Spleen (tissue), 11 donors: ENCODE measurements at regions not wholly inside any gene's neighbourhood (a gene's known extent, or its start where the extent isn't known, plus 50 kb on each side); places are given as distances from the start of the nearest gene placed in this dataset.

Source experiments
- DNase-seq: peaks from one replicate; pipeline ENCODE4 v3.0.0-alpha.2; 2020
- H3K27ac ChIP-seq, 8 donors: fragments of 200-600 bp; sonication (generic) in 7 of 8; 1 replicate in 4 of 8; 2 replicates in 4 of 8; pipeline versions ENCODE4 v1.5.0 to v1.8.0; 2016 to 2021; ENCODE audit warnings: inconsistent platforms in 4 of 8, mild to moderate bottlenecking in 4 of 8, moderate library complexity in 1 of 8
- H3K27me3 ChIP-seq, 7 donors: fragments of 200-600 bp; sonication (generic) in 6 of 7; replicated peaks in 1 of 7; 1 replicate in 4 of 7; 2 replicates in 3 of 7; pipeline versions ENCODE4 v1.5.0 to v1.8.0; 2016 to 2021; ENCODE audit warnings: inconsistent platforms in 3 of 7, mild to moderate bottlenecking in 1 of 7
- H3K36me3 ChIP-seq, 6 donors: fragments of 200-600 bp; sonication (generic) in 5 of 6; 1 replicate in 4 of 6; 2 replicates in 2 of 6; pipeline versions ENCODE4 v1.5.0 to v1.8.0; 2016 to 2021; ENCODE audit warnings: inconsistent platforms in 2 of 6
- H3K4me1 ChIP-seq, 6 donors: fragments of 200-600 bp; sonication (generic) in 5 of 6; 1 replicate in 3 of 6; 2 replicates in 3 of 6; pipeline versions ENCODE4 v1.5.0 to v1.8.0; 2016 to 2021; ENCODE audit warnings: inconsistent platforms in 3 of 6
- H3K4me3 ChIP-seq, 8 donors: fragments of 200-600 bp; sonication (generic) in 7 of 8; 1 replicate in 4 of 8; 2 replicates in 4 of 8; pipeline versions ENCODE4 v1.5.0 to v1.8.0; 2016 to 2021; ENCODE audit warnings: inconsistent platforms in 4 of 8, mild to moderate bottlenecking in 4 of 8, moderate library complexity in 2 of 8
- H3K9me3 ChIP-seq, 8 donors: fragments of 200-600 bp; sonication (generic) in 7 of 8; 1 replicate in 4 of 8; 2 replicates in 4 of 8; pipeline versions ENCODE4 v1.5.0 to v1.8.0; 2016 to 2021; ENCODE audit warnings: inconsistent platforms in 4 of 8
- CTCF ChIP-seq, 11 experiments: fragments of 200-600 bp in 7 of 11; fragments of 450-650 bp in 4 of 11; sonication (generic) in 4 of 11; IDR thresholded peaks in 8 of 11; conservative IDR thresholded peaks in 3 of 11; 1 replicate in 7 of 11; 2 replicates in 4 of 11; pipeline versions ENCODE4 v1.4.0 to v1.8.0; 2016 to 2021; ENCODE audit warnings: antibody characterized with exemption in 11 of 11, inconsistent platforms in 4 of 11, mild to moderate bottlenecking in 1 of 11
- POLR2A ChIP-seq, 3 donors: fragments of 450-650 bp; IDR thresholded peaks; one replicate each; pipeline ENCODE4 v1.5.1; 2017; ENCODE audit warnings: antibody characterized with exemption in 3 of 3, mild to moderate bottlenecking in 1 of 3
- POLR2AphosphoS5 ChIP-seq, 3 donors: sonication (generic); formaldehyde crosslinking; IDR thresholded peaks; one replicate each; pipeline ENCODE4 v1.5.1; 2017; ENCODE audit warnings: antibody characterized with exemption in 3 of 3
- WGBS, 5 donors: extraction: QIAGEN DNeasy Blood & Tissue Kit in 3 of 5; methylation state at CpG; one replicate each; pipeline versions ENCODE4 v1.1.5 to v1.1.7; 2013 to 2018; 5-methylcytosine and 5-hydroxymethylcytosine counted together
- intact Hi-C: fragments of 100-400 bp; cut with DNase I; formaldehyde crosslinking; loops from one replicate; pipeline ENCODE4 v1.15.0; 2023; ENCODE audit warnings: low total_unique reads
- donor health status: healthy with polysubstance abuse.
- donor health status: DM: no; HTN: no; CAD: no; lungs with moderate emphysema.
- donor health status: DM: no; HTN: no; CAD: no.
- donor health status: Bipolar disorder and iron deficiency.
- donor health status: healthy.
- donor health status: DM: no; HTN: no; CAD: no.
- donor health status: DM: yes; HTN: yes; CAD: no.

DNA sequence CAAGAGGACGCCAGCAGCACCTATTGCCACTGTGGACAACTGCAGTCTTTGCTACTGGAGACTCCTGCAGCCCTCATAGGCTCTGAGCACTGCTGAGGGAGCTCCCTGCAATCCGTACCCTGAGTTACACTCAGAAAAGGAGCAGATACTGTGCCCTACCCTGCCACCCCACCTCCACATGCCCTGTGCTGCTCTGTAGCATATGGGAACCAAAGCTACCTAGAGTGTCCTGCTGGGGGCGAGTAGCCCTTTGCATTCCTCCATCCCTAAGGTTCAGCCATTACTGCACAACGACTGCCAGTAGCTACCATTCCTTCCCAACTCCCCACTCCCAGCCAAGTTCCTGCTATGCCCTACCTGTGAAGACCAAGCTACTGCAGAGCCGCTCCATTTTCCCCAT lies 90.2 kb upstream of the SNCAIP start:
- intact Hi-C loops, result no loop called here
- Histone ChIP-seq H3K4me1 (no peaks in the 10 kb centered on the region), H3K36me3 (no peaks in the 10 kb centered on the region), H3K4me3 (no peak overlapping the region), H3K27ac (no peak overlapping the region), H3K27me3 (no peaks in the 10 kb centered on the region), H3K9me3 (peaks cover 0 to 18% (median 5%) of the 10 kb centered on the region in 8 donors)
- 78 to 88% (median 80%) methylated on average over 5 of the region's 5 CpGs for whole genome bisulfite sequencing, 5 donors
- TF ChIP-seq POLR2A (IDR thresholded peaks at IDR 0.05) (no peak), POLR2AphosphoS5 (IDR thresholded peaks at IDR 0.05) (no peak), CTCF (IDR thresholded peaks at IDR 0.05 in 8 of 11, conservative IDR thresholded peaks at IDR 0.05 in 3 of 11) (no peak)
- DNase-seq, result no peak

DNA sequence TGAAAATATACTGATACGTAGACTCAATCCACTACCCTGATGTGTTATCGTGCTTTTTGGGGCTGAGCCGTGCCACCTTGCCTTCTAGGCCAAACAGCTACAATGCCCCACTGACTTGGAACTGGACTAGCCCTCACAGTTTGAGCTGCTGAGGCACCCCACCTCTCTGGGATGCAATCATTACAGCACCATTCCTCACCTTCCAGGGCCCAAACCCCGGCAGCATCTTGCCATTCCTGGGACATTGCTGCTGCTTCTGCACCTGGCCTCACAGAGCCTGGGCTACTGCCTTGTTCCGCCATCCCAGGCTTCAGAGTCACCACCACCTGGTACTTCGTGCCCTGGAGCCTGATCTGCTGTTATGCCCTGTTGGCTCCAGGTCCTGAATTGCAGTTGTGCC lies 89.5 kb upstream of the SNCAIP start:
- H3K9me3 ChIP-seq, result peaks cover 0 to 18% (median 5%) of the 10 kb centered on the region in 8 donors
- H3K27me3 ChIP-seq, result no peaks in the 10 kb centered on the region
- H3K4me3 ChIP-seq, result no peak overlapping the region
- 84 to 94% (median 92%) methylated on average over 6 of the region's 6 CpGs for WGBS, 5 donors
- no peaks in the 10 kb centered on the region for H3K36me3 ChIP-seq
- TF ChIP-seq POLR2AphosphoS5 (IDR thresholded peaks at IDR 0.05), result no peak
- no peak for TF ChIP-seq CTCF (IDR thresholded peaks at IDR 0.05 in 8 of 11, conservative IDR thresholded peaks at IDR 0.05 in 3 of 11)
- TF ChIP-seq POLR2A (IDR thresholded peaks at IDR 0.05), result no peak
- intact Hi-C loops, result no loop called here
- no peaks in the 10 kb centered on the region for H3K4me1 ChIP-seq
- DNase-seq, result no peak
- no peak overlapping the region for H3K27ac ChIP-seq

DNA sequence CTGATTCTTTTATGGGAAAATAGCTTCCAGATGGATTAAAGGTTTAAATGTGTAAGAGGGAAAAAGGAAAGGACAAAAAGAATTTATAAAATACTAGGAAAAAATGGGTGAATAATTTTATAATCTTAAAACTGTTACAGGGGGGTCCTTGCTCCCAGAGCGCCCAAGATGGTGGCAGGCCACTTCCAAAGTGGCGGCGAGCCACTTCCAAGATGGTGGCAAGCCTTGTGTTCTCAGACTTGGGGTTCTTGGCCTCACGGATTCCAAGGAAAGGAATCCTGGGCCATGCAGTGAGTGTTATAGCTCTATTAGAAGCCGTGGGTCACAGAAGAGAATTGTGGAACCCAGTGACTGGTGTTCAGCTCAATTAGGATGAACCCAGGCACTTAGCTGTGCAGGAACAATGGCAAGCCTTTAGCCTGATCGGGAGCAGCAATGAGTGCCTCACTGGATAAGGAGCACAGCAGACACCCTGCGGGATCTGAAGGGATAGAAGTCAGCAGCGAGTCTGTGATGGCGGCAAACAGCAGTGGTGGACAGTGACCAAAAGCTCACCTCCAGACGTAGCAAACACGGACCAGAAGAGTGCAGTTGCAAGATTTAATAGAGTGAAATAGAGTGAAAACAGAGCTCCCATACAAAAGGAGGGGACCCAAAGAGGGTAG lies 83.2 kb upstream of the SNCAIP start:
- intact Hi-C loops, result no loop called here

DNA sequence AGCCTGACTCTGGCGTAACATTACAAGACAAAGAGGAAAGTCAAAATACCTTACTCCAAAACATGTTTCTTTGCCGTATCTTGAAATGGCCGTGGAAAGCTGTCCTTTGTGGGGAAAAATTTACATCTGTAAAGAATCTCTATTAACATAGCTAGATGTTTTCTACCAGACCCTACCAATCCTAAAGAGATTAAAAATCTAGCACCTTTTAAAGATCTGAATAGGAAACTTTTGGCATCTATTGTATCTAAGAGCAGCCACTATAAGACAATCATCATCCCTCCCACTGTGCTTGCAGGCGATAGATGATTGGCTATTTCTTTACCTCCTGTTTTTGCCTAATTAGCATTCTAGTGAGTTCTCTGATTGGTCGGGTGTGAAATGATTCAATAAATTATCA lies 82.5 kb upstream of the SNCAIP start:
- no peaks in the 10 kb centered on the region for H3K4me1 ChIP-seq
- no peak overlapping the region for H3K27ac ChIP-seq
- peaks cover 0 to 8% (median 0%) of the 10 kb centered on the region in 8 donors for H3K9me3 ChIP-seq
- TF ChIP-seq POLR2AphosphoS5 (IDR thresholded peaks at IDR 0.05) (no peak), CTCF (IDR thresholded peaks at IDR 0.05 in 8 of 11, conservative IDR thresholded peaks at IDR 0.05 in 3 of 11) (no peak), POLR2A (IDR thresholded peaks at IDR 0.05) (no peak)
- no peak overlapping the region for H3K4me3 ChIP-seq
- no peaks in the 10 kb centered on the region for H3K27me3 ChIP-seq
- intact Hi-C loops, result no loop called here
- DNase-seq, result no peak
- WGBS, 5 donors, result 90 to 95% (median 94%) methylated on average over 5 of the region's 5 CpGs
- H3K36me3 ChIP-seq, result no peaks in the 10 kb centered on the region

More for the DNA sequence above, 83.2 kb upstream of the SNCAIP start:
- no peak for DNase-seq
- Histone ChIP-seq H3K4me3 (no peak overlapping the region), H3K36me3 (no peaks in the 10 kb centered on the region), H3K27ac (no peak overlapping the region), H3K4me1 (no peaks in the 10 kb centered on the region), H3K27me3 (no peaks in the 10 kb centered on the region), H3K9me3 (peaks cover 0 to 15% (median 3%) of the 10 kb centered on the region in 8 donors)
- no peak for TF ChIP-seq POLR2AphosphoS5 (IDR thresholded peaks at IDR 0.05)
- WGBS, 5 donors, result 86 to 92% (median 88%) methylated on average over 11 of the region's 11 CpGs
